PC-9 (cell line): ENCODE measurements at regions not wholly inside any gene's neighbourhood (a gene's known extent, or its start where the extent isn't known, plus 50 kb on each side); places are given as distances from the start of the nearest gene placed in this dataset.

Experiments
- EZH2 ChIP-seq: fragments of 200-600 bp; sonication (generic); IDR thresholded peaks from 2 replicates; pipeline ENCODE4 v1.8.0; 2017; ENCODE audit warnings: antibody characterized with exemption, low read depth
- TF ChIP-seq, protein P1 (sequence below): fragments of 200-600 bp; sonication (generic); conservative IDR thresholded peaks from 2 replicates; pipeline ENCODE4 v1.6.1; 2017; ENCODE audit warnings: mixed run types, antibody characterized with exemption, mild to moderate bottlenecking, moderate library complexity

DNA sequence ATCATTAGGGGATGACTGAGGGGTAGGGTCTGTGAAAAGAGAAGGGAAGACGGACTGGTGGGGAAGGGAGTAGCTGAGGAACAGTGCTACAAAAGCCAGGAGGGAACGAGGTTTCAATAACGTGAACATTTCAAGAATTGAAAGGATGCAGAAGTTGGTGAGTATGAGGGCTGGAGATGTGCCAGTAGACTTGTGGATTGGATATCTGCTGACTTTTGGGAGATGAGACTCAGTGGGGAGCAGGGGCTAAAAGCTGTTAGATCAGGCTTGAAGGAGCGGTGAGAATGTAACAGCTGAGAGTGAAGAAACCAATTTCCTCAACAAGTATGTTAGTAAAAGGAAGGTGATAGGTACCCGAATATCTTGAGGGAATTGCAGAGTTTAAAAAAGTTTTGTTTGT is 65.2 kb downstream of the GTPBP8 start:
- TF ChIP-seq, protein P1, sequence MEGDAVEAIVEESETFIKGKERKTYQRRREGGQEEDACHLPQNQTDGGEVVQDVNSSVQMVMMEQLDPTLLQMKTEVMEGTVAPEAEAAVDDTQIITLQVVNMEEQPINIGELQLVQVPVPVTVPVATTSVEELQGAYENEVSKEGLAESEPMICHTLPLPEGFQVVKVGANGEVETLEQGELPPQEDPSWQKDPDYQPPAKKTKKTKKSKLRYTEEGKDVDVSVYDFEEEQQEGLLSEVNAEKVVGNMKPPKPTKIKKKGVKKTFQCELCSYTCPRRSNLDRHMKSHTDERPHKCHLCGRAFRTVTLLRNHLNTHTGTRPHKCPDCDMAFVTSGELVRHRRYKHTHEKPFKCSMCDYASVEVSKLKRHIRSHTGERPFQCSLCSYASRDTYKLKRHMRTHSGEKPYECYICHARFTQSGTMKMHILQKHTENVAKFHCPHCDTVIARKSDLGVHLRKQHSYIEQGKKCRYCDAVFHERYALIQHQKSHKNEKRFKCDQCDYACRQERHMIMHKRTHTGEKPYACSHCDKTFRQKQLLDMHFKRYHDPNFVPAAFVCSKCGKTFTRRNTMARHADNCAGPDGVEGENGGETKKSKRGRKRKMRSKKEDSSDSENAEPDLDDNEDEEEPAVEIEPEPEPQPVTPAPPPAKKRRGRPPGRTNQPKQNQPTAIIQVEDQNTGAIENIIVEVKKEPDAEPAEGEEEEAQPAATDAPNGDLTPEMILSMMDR, result no peak
- no peak for TF ChIP-seq EZH2
